NCI-H69 (cell line): ENCODE measurements at regions not wholly inside any gene's neighbourhood (a gene's known extent, or its start where the extent isn't known, plus 50 kb on each side); places are given as distances from the start of the nearest gene placed in this dataset.

Experiments
- DNase-seq: peaks from one replicate; lab custom pipeline; 2025; lab: John Stamatoyannopoulos, UW

- DNase-seq: no peak
Observed at GRCh38 chr9:16092142-16093091, 539.6 kb downstream of the CCDC171 start.

- no peak for DNase-seq
Observed at GRCh38 chr9:16098306-16098705, 545.5 kb downstream of the CCDC171 start.

- no peak for DNase-seq
Observed at GRCh38 chr9:16099732-16100536, 547.1 kb downstream of the CCDC171 start.

GRCh38 chr9:16100537-16101091, 547.8 kb downstream of the CCDC171 start:
- DNase-seq: no peak

GRCh38 chr9:16102154-16102553, 549.3 kb downstream of the CCDC171 start:
- no peak for DNase-seq

- DNase-seq: no peak
Observed at GRCh38 chr9:16103620-16104397, 551.0 kb downstream of the CCDC171 start.

- no peak for DNase-seq
Observed at GRCh38 chr9:16105168-16106020, 552.6 kb downstream of the CCDC171 start.

- peak; percentile 17 for DNase-seq
Observed at GRCh38 chr9:16106021-16106571, 553.3 kb downstream of the CCDC171 start.

GRCh38 chr9:16112116-16112515, 559.3 kb downstream of the CCDC171 start:
- no peak for DNase-seq

GRCh38 chr9:16115994-16116393, 563.2 kb downstream of the CCDC171 start:
- DNase-seq: no peak

- DNase-seq: no peak
Observed at GRCh38 chr9:16118043-16118442, 565.2 kb downstream of the CCDC171 start.

GRCh38 chr9:16119261-16120230, 566.7 kb downstream of the CCDC171 start:
- no peak for DNase-seq

GRCh38 chr9:16120231-16120641, 567.4 kb downstream of the CCDC171 start:
- DNase-seq: no peak

GRCh38 chr9:16120727-16121126, 567.9 kb downstream of the CCDC171 start:
- DNase-seq: no peak

- DNase-seq: no peak
Observed at GRCh38 chr9:16121168-16121567, 568.3 kb downstream of the CCDC171 start.

GRCh38 chr9:16121601-16122286, 568.9 kb downstream of the CCDC171 start:
- peak; percentile 5 for DNase-seq

GRCh38 chr9:16125629-16126028, 572.8 kb downstream of the CCDC171 start:
- DNase-seq: no peak

GRCh38 chr9:16126042-16126441, 573.2 kb downstream of the CCDC171 start:
- DNase-seq: no peak

- DNase-seq: no peak
Observed at GRCh38 chr9:16128003-16128402, 575.2 kb downstream of the CCDC171 start.
